Left ventricle myocardium inferior (tissue), 1 donor: ENCODE measurements at regions not wholly inside any gene's neighbourhood (a gene's known extent, or its start where the extent isn't known, plus 50 kb on each side); places are given as distances from the start of the nearest gene placed in this dataset.

ENCODE experiments used
- DNase-seq: peaks from one replicate; pipeline ENCODE4 v3.0.0-alpha.2; 2020
- H3K27ac ChIP-seq: fragments of 200-600 bp; replicated peaks from 2 replicates; pipeline ENCODE4 v1.8.0; 2021
- H3K27me3 ChIP-seq: fragments of 200-600 bp; 2 replicates; pipeline ENCODE4 v1.8.0; 2021; ENCODE audit warnings: low read depth
- H3K36me3 ChIP-seq: fragments of 200-600 bp; 2 replicates; pipeline ENCODE4 v1.8.0; 2021
- H3K4me1 ChIP-seq: fragments of 200-600 bp; 2 replicates; pipeline ENCODE4 v1.8.0; 2021
- H3K4me3 ChIP-seq: fragments of 200-600 bp; 2 replicates; pipeline ENCODE4 v1.8.0; 2021; ENCODE audit warnings: mild to moderate bottlenecking, moderate library complexity
- H3K9me3 ChIP-seq: fragments of 200-600 bp; replicated peaks from 2 replicates; pipeline ENCODE4 v1.8.0; 2021
- CTCF ChIP-seq: fragments of 200-600 bp; IDR thresholded peaks from 2 replicates; pipeline ENCODE4 v1.8.0; 2021; ENCODE audit warnings: antibody characterized with exemption, mild to moderate bottlenecking, borderline replicate concordance
- intact Hi-C: fragments of 100-400 bp; cut with micrococcal nuclease; formaldehyde crosslinking; loops from one replicate; pipeline ENCODE4 v1.11.0; 2022
- donor health status: DM: no; HTN: yes; CAD: no; lungs with severe emphysema.

- no peaks in the 10 kb centered on the region for H3K36me3 ChIP-seq
- H3K27me3 ChIP-seq: peaks cover 7% of the 10 kb centered on the region
- H3K4me3 ChIP-seq: no peak overlapping the region
- intact Hi-C loops: no loop called here
- H3K9me3 ChIP-seq: no peaks in the 10 kb centered on the region
- peak; percentile 63 for DNase-seq
- peaks cover 43% of the 10 kb centered on the region for H3K4me1 ChIP-seq
- H3K27ac ChIP-seq: peak overlapping the region; percentile 40
- no peak for TF ChIP-seq CTCF
These were observed 204.2 kb downstream of the USP12 start for GRCh38 chr13:26967119-26968038.

GRCh38 chr13:26966701-26967080 is 204.9 kb downstream of the USP12 start:
- peaks cover 43% of the 10 kb centered on the region for H3K4me1 ChIP-seq
- peaks cover 7% of the 10 kb centered on the region for H3K27me3 ChIP-seq
- no peak for DNase-seq
- no peaks in the 10 kb centered on the region for H3K36me3 ChIP-seq
- H3K9me3 ChIP-seq: no peaks in the 10 kb centered on the region
- intact Hi-C loops: no loop called here
- TF ChIP-seq CTCF: no peak
- no peak overlapping the region for H3K4me3 ChIP-seq
- peak overlapping the region; percentile 40 for H3K27ac ChIP-seq

GRCh38 chr13:26965952-26966700 is 205.5 kb downstream of the USP12 start:
- intact Hi-C loops: no loop called here
- Histone ChIP-seq H3K27me3 (peaks cover 7% of the 10 kb centered on the region), H3K9me3 (no peaks in the 10 kb centered on the region), H3K4me1 (peaks cover 43% of the 10 kb centered on the region), H3K36me3 (no peaks in the 10 kb centered on the region), H3K4me3 (no peak overlapping the region), H3K27ac (peak overlapping the region; percentile 40)
- DNase-seq: peak; percentile 81
- TF ChIP-seq CTCF: no peak

- intact Hi-C loops: no loop called here
- Histone ChIP-seq H3K4me3 (no peak overlapping the region), H3K9me3 (no peaks in the 10 kb centered on the region), H3K27ac (peak overlapping the region; percentile 52), H3K27me3 (peaks cover 12% of the 10 kb centered on the region), H3K36me3 (no peaks in the 10 kb centered on the region), H3K4me1 (peaks cover 43% of the 10 kb centered on the region)
- TF ChIP-seq CTCF: no peak
- no peak for DNase-seq
These were observed 204.0 kb upstream of the GPR12 start for GRCh38 chr13:26964278-26965250.

- no peak for DNase-seq
- Histone ChIP-seq H3K36me3 (no peaks in the 10 kb centered on the region), H3K4me1 (peaks cover 36% of the 10 kb centered on the region), H3K27ac (no peak overlapping the region), H3K27me3 (peaks cover 8% of the 10 kb centered on the region), H3K9me3 (no peaks in the 10 kb centered on the region), H3K4me3 (no peak overlapping the region)
- intact Hi-C loops: no loop called here
- no peak for TF ChIP-seq CTCF
These were observed 202.1 kb upstream of the GPR12 start for GRCh38 chr13:26962671-26963070.
